B cell (primary cell): ENCODE measurements at regions not wholly inside any gene's neighbourhood (a gene's known extent, or its start where the extent isn't known, plus 50 kb on each side); places are given as distances from the start of the nearest gene placed in this dataset.

ENCODE experiments used
- ATAC-seq: fragments of 200-7000 bp; cut with Tn5 transposase; one replicate; pipeline ENCODE4 v1.10.0; 2021; ENCODE audit warnings: low read depth, mild to moderate bottlenecking, moderate number of reproducible peaks, moderate library complexity
- CTCF ChIA-PET: fragments of 350-600 bp; sonication (Branson Sonifier 250); formaldehyde crosslinking; loops from one replicate; lab custom pipeline; 2021; ENCODE audit warnings: antibody characterized with exemption, inconsistent platforms; lab: Charles Lee
- POLR2A ChIA-PET: fragments of 350-600 bp; sonication (Branson Sonifier 250); formaldehyde crosslinking; loops from one replicate; lab custom pipeline; 2021; ENCODE audit warnings: antibody characterized with exemption; lab: Charles Lee
- DNase-seq: peaks from one replicate; pipeline ENCODE4 v3.0.0; 2013
- H2AFZ ChIP-seq: 2 replicates; pipeline ENCODE4 v1.6.1; 2012; ENCODE audit warnings: mild to moderate bottlenecking, low read depth, low read length; ENCODE audit not compliant: insufficient read depth, poor library complexity, severe bottlenecking
- H3K27ac ChIP-seq, 2 donors: 1 replicate in 1 of 2; 2 replicates in 1 of 2; pipeline ENCODE4 v1.5.1; 2012 to 2013; ENCODE audit warnings: low read length in 2 of 2, mild to moderate bottlenecking in 2 of 2, moderate library complexity in 1 of 2
- H3K27me3 ChIP-seq, 4 experiments: fragments of 200-600 bp in 1 of 4; sonication (generic) in 1 of 4; replicated peaks in 1 of 4; 1 replicate in 2 of 4; 2 replicates in 2 of 4; pipeline versions ENCODE4 v1.6.1 to v1.7.0; 2013 to 2016; ENCODE audit warnings: low read length in 3 of 4, mild to moderate bottlenecking in 2 of 4, mixed read lengths in 1 of 4, moderate library complexity in 1 of 4; ENCODE audit not compliant: insufficient read depth in 4 of 4, control insufficient read depth in 3 of 4; ENCODE audit errors: control extremely low read depth in 1 of 4
- H3K36me3 ChIP-seq, 2 experiments: replicated peaks in 1 of 2; 1 replicate in 1 of 2; 2 replicates in 1 of 2; pipeline versions ENCODE4 v1.6.1 to v1.7.1; 2013; ENCODE audit warnings: low read length in 1 of 2; ENCODE audit not compliant: insufficient read depth in 2 of 2, control insufficient read depth in 1 of 2; ENCODE audit errors: control extremely low read depth in 1 of 2, extremely low read depth in 1 of 2
- H3K4me1 ChIP-seq, 2 donors: fragments of 200-600 bp in 1 of 2; sonication (generic) in 1 of 2; 1 replicate in 1 of 2; 2 replicates in 1 of 2; pipeline versions ENCODE4 v1.5.1 to v1.6.1; 2013 to 2017; ENCODE audit warnings: low read length in 2 of 2; ENCODE audit not compliant: control insufficient read depth in 2 of 2, insufficient read depth in 2 of 2
- H3K4me2 ChIP-seq: replicated peaks from 2 replicates; pipeline ENCODE3; 2012; ENCODE audit warnings: mild to moderate bottlenecking, low read depth, low read length; ENCODE audit not compliant: poor library complexity, severe bottlenecking
- H3K4me3 ChIP-seq, 5 experiments: fragments of 200-600 bp in 1 of 5; sonication (generic) in 1 of 5; 1 replicate in 3 of 5; 2 replicates in 2 of 5; pipeline versions ENCODE4 v1.5.1 to v1.7.0; 2011 to 2016; ENCODE audit warnings: low read length in 4 of 5, mild to moderate bottlenecking in 4 of 5, low read depth in 2 of 5, control low read depth in 1 of 5, moderate library complexity in 1 of 5; ENCODE audit not compliant: insufficient read depth in 1 of 5; ENCODE audit errors: control extremely low read depth in 1 of 5, extremely low read depth in 1 of 5
- H3K79me2 ChIP-seq: fragments of 200-600 bp; sonication (generic); one replicate; pipeline ENCODE4 v1.6.0; 2016; ENCODE audit warnings: low read length; ENCODE audit not compliant: control insufficient read depth, insufficient read depth
- H3K9ac ChIP-seq: fragments of 200-600 bp; sonication (generic); 2 replicates; pipeline ENCODE4 v1.6.1; 2017; ENCODE audit warnings: mild to moderate bottlenecking, low read length, moderate library complexity
- H3K9me3 ChIP-seq, 3 donors: one replicate each; pipeline versions ENCODE4 v1.6.1 to v1.7.1; 2013; ENCODE audit warnings: low read length in 2 of 3; ENCODE audit not compliant: control insufficient read depth in 2 of 3, insufficient read depth in 1 of 3; ENCODE audit errors: control extremely low read depth in 1 of 3
- H4K20me1 ChIP-seq: 2 replicates; pipeline ENCODE4 v1.6.0; 2012; ENCODE audit warnings: mild to moderate bottlenecking, low read length; ENCODE audit not compliant: insufficient read depth, control insufficient read depth, poor library complexity, severe bottlenecking
- H3K27ac Mint-ChIP-seq: one replicate; pipeline ENCODE4 v1.8.0; 2021; ENCODE audit warnings: mixed read lengths
- H3K27me3 Mint-ChIP-seq: one replicate; pipeline ENCODE4 v1.8.0; 2021; ENCODE audit warnings: mixed read lengths
- H3K4me1 Mint-ChIP-seq: one replicate; pipeline ENCODE4 v1.8.0; 2021; ENCODE audit warnings: mixed read lengths
- H3K4me3 Mint-ChIP-seq: one replicate; pipeline ENCODE4 v1.8.0; 2021; ENCODE audit warnings: mixed read lengths
- H3K9me3 Mint-ChIP-seq: one replicate; pipeline ENCODE4 v1.8.0; 2022; ENCODE audit warnings: mixed read lengths; ENCODE audit not compliant: insufficient read depth
- CTCF ChIP-seq: fragments of 200-600 bp; IDR thresholded peaks from one replicate; pipeline ENCODE4 v1.8.0; 2022; ENCODE audit warnings: antibody characterized with exemption, mild to moderate bottlenecking
- EZH2 ChIP-seq: IDR thresholded peaks from 2 replicates; pipeline ENCODE4 v1.6.1; 2012; ENCODE audit warnings: borderline replicate concordance, low read depth, mild to moderate bottlenecking, moderate library complexity, low read length; ENCODE audit not compliant: insufficient read depth, poor library complexity, severe bottlenecking
- WGBS: methylation state at CpG from one replicate; pipeline ENCODE4 v1.1.5; 2013; ENCODE audit warnings: missing lambda C conversion rate; ENCODE audit not compliant: insufficient coverage; 5-methylcytosine and 5-hydroxymethylcytosine counted together
- intact Hi-C: fragments of 100-400 bp; cut with micrococcal nuclease; formaldehyde crosslinking; loops from one replicate; pipeline ENCODE4 v1.10.0; 2022

DNA sequence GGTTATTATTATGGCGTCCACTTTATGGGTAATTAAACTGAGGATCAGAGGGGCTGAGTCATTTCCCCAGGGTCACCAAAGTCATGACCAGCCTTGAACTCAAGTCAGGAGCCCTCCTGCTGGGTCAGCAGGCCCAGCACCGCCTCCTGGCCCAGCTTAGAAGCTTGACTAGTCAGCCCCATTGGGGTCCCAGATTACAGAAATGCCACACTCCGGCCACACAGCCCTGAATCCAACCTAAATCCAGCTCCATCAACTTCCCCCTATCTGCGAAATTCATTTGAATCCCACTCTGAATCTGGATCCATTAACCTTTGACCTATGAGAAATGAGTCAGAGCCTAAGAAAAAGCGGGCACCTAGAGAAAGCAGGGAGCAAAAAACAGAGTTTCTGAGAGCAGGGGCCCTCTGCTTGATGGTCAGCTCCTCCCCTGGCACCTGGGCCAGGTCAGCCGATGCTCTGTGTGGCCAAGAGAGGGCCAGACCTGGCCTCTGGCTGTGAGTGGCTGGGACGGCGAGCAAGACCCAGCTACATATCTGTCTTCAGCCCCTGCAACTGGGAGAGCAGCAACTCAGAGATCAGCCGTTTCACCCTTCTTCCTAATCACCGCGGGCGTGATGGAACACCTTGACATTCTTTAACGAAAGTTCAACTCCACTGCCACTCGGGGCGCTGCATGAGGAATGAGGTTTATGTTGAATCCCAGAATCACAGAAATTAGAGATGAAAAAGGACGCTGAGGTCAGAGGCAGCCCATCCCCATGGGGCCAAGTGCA lies 196.1 kb downstream of the TRIM29 start:
- DNase-seq (no peak), ATAC-seq (no peak)
- H3K9ac ChIP-seq, result no peak overlapping the region
- H3K9me3 Mint-ChIP-seq, result no peaks in the 10 kb centered on the region
- no peak overlapping the region for H3K4me2 ChIP-seq
- no peak overlapping the region for H3K4me3 ChIP-seq
- H3K27me3 ChIP-seq, result peaks cover 0 to 9% (median 0%) of the 10 kb centered on the region in 4 experiments
- no peak overlapping the region for H3K27ac Mint-ChIP-seq
- H3K4me3 Mint-ChIP-seq, result no peak overlapping the region
- H3K9me3 ChIP-seq, result no peaks in the 10 kb centered on the region
- no peak overlapping the region for H2AFZ ChIP-seq
- ChIA-PET POLR2A (no interaction called here), CTCF (no interaction called here)
- intact Hi-C loops, result no loop called here
- H3K4me1 Mint-ChIP-seq, result no peaks in the 10 kb centered on the region
- 74% methylated on average over 13 of the region's 16 CpGs for WGBS
- no peaks in the 10 kb centered on the region for H4K20me1 ChIP-seq
- TF ChIP-seq CTCF (no peak), EZH2 (no peak)
- H3K27ac ChIP-seq, result no peak overlapping the region
- H3K4me1 ChIP-seq, result no peaks in the 10 kb centered on the region
- H3K27me3 Mint-ChIP-seq, result peaks cover 34% of the 10 kb centered on the region
- H3K79me2 ChIP-seq, result no peaks in the 10 kb centered on the region
- no peaks in the 10 kb centered on the region for H3K36me3 ChIP-seq

GRCh38 chr11:119941171-119941570 lies 196.7 kb downstream of the TRIM29 start:
- WGBS, result 84% methylated on average over 5 of the region's 6 CpGs
- H4K20me1 ChIP-seq, result no peaks in the 10 kb centered on the region
- H3K4me2 ChIP-seq, result no peak overlapping the region
- no peaks in the 10 kb centered on the region for H3K79me2 ChIP-seq
- H3K36me3 ChIP-seq, result no peaks in the 10 kb centered on the region
- H3K9ac ChIP-seq, result no peak overlapping the region
- DNase-seq (no peak), ATAC-seq (no peak)
- H3K27ac ChIP-seq, result no peak overlapping the region
- H3K4me3 Mint-ChIP-seq, result no peak overlapping the region
- H3K4me1 Mint-ChIP-seq, result no peaks in the 10 kb centered on the region
- H3K4me3 ChIP-seq, result no peak overlapping the region
- H3K27ac Mint-ChIP-seq, result no peak overlapping the region
- H3K9me3 ChIP-seq, result no peaks in the 10 kb centered on the region
- no peak overlapping the region for H2AFZ ChIP-seq
- no peaks in the 10 kb centered on the region for H3K9me3 Mint-ChIP-seq
- H3K27me3 ChIP-seq, result peaks cover 0 to 4% (median 0%) of the 10 kb centered on the region in 4 experiments
- peaks cover 32% of the 10 kb centered on the region for H3K27me3 Mint-ChIP-seq
- TF ChIP-seq CTCF (no peak), EZH2 (no peak)
- intact Hi-C loops, result no loop called here
- ChIA-PET POLR2A (no interaction called here), CTCF (no interaction called here)
- H3K4me1 ChIP-seq, result no peaks in the 10 kb centered on the region
